ENCODE measurements at regions not wholly inside any gene's neighbourhood (a gene's known extent, or its start where the extent isn't known, plus 50 kb on each side); places are given as distances from the start of the nearest gene placed in this dataset.
A peak's percentile ranks its signal among the peaks of the same experiment; 100 is the strongest.

GRCh38 chr21:28523367-28523766, 469.3 kb downstream of the LTN1 start:
- H3K9me3 ChIP-seq, result no peaks in the 10 kb centered on the region
- H3K27ac ChIP-seq, result no peak overlapping the region
- DNase-seq, result no peak
- H3K4me3 ChIP-seq, result no peak overlapping the region
- intact Hi-C loops (cut with DNase I), result no loop called here
- TF ChIP-seq, protein P1, sequence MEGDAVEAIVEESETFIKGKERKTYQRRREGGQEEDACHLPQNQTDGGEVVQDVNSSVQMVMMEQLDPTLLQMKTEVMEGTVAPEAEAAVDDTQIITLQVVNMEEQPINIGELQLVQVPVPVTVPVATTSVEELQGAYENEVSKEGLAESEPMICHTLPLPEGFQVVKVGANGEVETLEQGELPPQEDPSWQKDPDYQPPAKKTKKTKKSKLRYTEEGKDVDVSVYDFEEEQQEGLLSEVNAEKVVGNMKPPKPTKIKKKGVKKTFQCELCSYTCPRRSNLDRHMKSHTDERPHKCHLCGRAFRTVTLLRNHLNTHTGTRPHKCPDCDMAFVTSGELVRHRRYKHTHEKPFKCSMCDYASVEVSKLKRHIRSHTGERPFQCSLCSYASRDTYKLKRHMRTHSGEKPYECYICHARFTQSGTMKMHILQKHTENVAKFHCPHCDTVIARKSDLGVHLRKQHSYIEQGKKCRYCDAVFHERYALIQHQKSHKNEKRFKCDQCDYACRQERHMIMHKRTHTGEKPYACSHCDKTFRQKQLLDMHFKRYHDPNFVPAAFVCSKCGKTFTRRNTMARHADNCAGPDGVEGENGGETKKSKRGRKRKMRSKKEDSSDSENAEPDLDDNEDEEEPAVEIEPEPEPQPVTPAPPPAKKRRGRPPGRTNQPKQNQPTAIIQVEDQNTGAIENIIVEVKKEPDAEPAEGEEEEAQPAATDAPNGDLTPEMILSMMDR (IDR thresholded peaks at IDR 0.05), result no peak
- no peak for TF ChIP-seq POLR2A (IDR thresholded peaks at IDR 0.05)
- H3K4me1 ChIP-seq, result peaks cover 0 to 12% (median 0%) of the 10 kb centered on the region in 3 donors
- H3K36me3 ChIP-seq, result no peaks in the 10 kb centered on the region
- no peaks in the 10 kb centered on the region for H3K27me3 ChIP-seq
- WGBS, 2 donors, result 17 to 63% methylated on average over 2 of the region's 2 CpGs

DNA sequence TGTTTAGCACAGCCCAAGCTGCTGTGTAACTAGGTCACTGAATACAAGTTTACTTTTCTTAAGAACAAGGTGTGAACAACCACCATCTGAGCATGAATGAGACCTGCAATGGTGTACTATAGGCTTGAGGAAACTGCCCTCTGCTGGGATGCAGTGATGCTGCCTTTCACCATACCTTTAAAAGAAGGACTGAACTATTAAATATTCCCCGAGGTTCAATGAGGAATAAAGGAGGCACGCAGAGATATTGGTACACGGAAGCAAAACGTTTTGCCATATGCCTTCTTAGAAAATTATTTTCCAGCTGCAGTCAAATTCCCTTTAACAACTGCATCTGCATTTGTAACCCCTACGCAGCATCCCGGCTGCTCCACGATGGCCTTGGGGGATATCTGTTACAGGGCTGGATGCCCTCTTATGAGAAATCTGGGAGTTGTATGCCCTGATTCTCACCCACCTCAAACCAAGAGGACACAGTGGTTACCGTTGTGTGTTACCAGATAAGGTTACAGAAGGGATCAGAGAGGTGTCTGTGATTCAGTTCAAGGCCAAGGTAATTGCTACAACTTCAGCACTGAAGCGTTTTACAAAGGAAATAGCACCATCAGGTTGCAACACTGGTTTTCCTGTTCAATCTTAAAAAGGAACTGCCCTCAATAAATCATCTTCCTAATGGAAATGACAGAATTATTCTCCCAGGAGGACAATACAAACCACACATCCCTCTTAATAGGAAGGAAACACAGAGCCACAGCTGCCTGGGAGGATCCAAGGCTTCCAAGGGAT, 470.5 kb downstream of the LTN1 start:
- H3K4me3 ChIP-seq, result no peak overlapping the region
- no peaks in the 10 kb centered on the region for H3K9me3 ChIP-seq
- H3K36me3 ChIP-seq, result no peaks in the 10 kb centered on the region
- TF ChIP-seq POLR2A (IDR thresholded peaks at IDR 0.05), result no peak
- TF ChIP-seq, protein P1 (IDR thresholded peaks at IDR 0.05), result peak in 3 of 6 experiments; percentile 14 to 46 (median 19)
- intact Hi-C loops (cut with DNase I), result no loop called here
- DNase-seq, result no peak
- H3K27me3 ChIP-seq, result no peaks in the 10 kb centered on the region
- 54 to 70% methylated on average over 9 of the region's 9 CpGs for WGBS, 2 donors
- H3K27ac ChIP-seq, result peak overlapping the region in 3 of 4 donors; percentile 20 to 37 (median 35)
- peaks cover 0 to 16% (median 2%) of the 10 kb centered on the region in 3 donors for H3K4me1 ChIP-seq

- no peaks in the 10 kb centered on the region for H3K27me3 ChIP-seq
- 25 to 36% methylated on average over 3 of the region's 3 CpGs for WGBS, 2 donors
- H3K4me3 ChIP-seq, result no peak overlapping the region
- no peak overlapping the region for H3K27ac ChIP-seq
- no peaks in the 10 kb centered on the region for H3K9me3 ChIP-seq
- TF ChIP-seq, protein P1 (IDR thresholded peaks at IDR 0.05), result no peak
- TF ChIP-seq POLR2A (IDR thresholded peaks at IDR 0.05), result no peak
- no peaks in the 10 kb centered on the region for H3K36me3 ChIP-seq
- DNase-seq, result no peak
- intact Hi-C loops (cut with DNase I), result loop anchor here (10.0 kb wide), 1 partner anchor 216 kb away; no protein-coding TSS in a partner anchor
- H3K4me1 ChIP-seq, result peaks cover 0 to 21% (median 2%) of the 10 kb centered on the region in 3 donors
Measured at GRCh38 chr21:28518630-28519029, 474.0 kb downstream of the LTN1 start.

GRCh38 chr21:28516991-28517592, 475.6 kb downstream of the LTN1 start:
- peak; percentile 1 for DNase-seq
- H3K36me3 ChIP-seq, result no peaks in the 10 kb centered on the region
- H3K9me3 ChIP-seq, result no peaks in the 10 kb centered on the region
- H3K27ac ChIP-seq, result no peak overlapping the region
- TF ChIP-seq, protein P1 (IDR thresholded peaks at IDR 0.05), result peak in 5 of 6 experiments; percentile 47 to 73 (median 59)
- TF ChIP-seq POLR2A (IDR thresholded peaks at IDR 0.05), result no peak
- no peak overlapping the region for H3K4me3 ChIP-seq
- H3K4me1 ChIP-seq, result peaks cover 0 to 16% (median 2%) of the 10 kb centered on the region in 3 donors
- no peaks in the 10 kb centered on the region for H3K27me3 ChIP-seq
- intact Hi-C loops (cut with DNase I), result loop anchor here (10.0 kb wide), 1 partner anchor 218 kb away; no protein-coding TSS in a partner anchor
- 46 to 57% methylated on average over 5 to 6 of the region's 6 CpGs for WGBS, 2 donors

DNA sequence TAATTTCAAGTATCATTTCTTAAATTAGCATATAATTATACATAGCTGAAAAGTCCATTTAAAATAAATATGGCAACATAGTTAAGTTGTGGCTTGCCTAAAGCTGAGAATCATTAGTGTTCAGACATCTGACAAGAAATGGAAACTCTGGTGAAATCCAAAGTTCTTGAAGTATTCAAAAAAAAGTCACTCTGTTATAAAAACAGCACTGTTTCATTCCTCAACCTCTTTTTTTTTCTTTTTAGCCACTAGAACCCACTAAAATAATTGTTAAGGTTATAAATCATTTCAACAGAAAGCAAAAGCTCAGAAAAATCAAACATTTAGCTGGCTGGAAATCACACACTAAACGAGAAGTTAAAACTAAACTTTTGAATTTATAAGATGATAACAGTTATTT, 476.7 kb downstream of the LTN1 start:
- WGBS, 2 donors, result 55 to 73% methylated on average over 1 of the region's 1 CpG
- Histone ChIP-seq H3K27ac (peak overlapping the region in 1 of 4 donors; percentile 11), H3K9me3 (no peaks in the 10 kb centered on the region), H3K4me1 (peaks cover 0 to 16% (median 2%) of the 10 kb centered on the region in 3 donors), H3K4me3 (no peak overlapping the region), H3K27me3 (no peaks in the 10 kb centered on the region), H3K36me3 (no peaks in the 10 kb centered on the region)
- no peak for DNase-seq
- intact Hi-C loops (cut with DNase I), result loop anchor here (10.0 kb wide), 1 partner anchor 219 kb away; no protein-coding TSS in a partner anchor
- no peak for TF ChIP-seq POLR2A (IDR thresholded peaks at IDR 0.05)
- TF ChIP-seq, protein P1 (IDR thresholded peaks at IDR 0.05), result no peak
